ENCODE measurements at regions not wholly inside any gene's neighbourhood (a gene's known extent, or its start where the extent isn't known, plus 50 kb on each side); places are given as distances from the start of the nearest gene placed in this dataset.

DNA sequence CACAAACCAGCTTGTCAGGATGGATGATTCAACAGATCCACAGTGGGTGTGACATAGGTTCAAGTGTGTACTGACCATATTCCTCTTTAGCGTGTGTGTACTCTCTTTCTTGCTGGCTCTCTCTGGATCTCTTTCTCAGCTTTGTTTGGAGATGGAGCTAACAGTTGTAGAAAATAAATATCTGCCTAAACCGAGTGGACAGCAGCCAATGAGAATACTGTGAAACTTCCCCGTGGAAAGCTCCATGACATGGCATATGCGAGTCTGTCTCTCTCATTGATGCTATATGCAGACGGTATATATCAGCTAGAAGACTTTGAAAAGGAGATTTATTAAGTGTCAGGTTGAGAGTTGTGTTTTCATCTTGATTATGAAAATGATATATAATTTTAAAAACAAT, 406.5 kb upstream of the SUCLG2 start:
- TF ChIP-seq TAF1 (IDR thresholded peaks at IDR 0.05; ENCODE audit: borderline replicate concordance, insufficient read depth, low read length) (no peak), POLR2AphosphoS5 (IDR thresholded peaks at IDR 0.05; ENCODE audit: low read depth, low read length) (no peak)
